GM19463 (cell line): ENCODE measurements at regions not wholly inside any gene's neighbourhood (a gene's known extent, or its start where the extent isn't known, plus 50 kb on each side); places are given as distances from the start of the nearest gene placed in this dataset.
"Not testable (repeated sequence)": the region's sequence is repeated elsewhere in the genome, so short reads cannot be mapped to it uniquely, and the experiment has no call there.

Experiments
- ATAC-seq: cut with Tn5 transposase; IDR thresholded peaks from one replicate; pipeline ENCODE4 v1.9.1; 2021; ENCODE audit warnings: mild to moderate bottlenecking, moderate library complexity; ENCODE audit not compliant: unreplicated experiment

DNA sequence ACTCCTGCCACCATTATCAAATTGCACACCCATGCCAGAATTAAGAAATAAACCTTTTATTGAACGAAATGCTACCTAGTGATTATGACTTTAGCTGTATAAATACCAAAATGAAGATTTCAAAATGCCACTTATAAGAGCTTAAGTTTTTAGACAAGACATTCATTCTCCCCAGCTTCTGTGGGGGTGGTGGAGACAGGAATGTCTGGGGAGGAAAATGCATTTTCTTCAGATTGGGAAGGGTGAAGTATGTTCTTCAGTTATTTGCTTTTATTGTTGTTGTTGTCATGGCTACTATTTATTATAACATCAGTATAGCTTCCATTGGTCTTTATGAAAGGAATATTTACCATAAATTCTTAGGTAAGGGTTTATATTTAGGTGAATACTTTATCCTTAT is 132.7 kb upstream of the GMNC start:
- no peak for ATAC-seq

DNA sequence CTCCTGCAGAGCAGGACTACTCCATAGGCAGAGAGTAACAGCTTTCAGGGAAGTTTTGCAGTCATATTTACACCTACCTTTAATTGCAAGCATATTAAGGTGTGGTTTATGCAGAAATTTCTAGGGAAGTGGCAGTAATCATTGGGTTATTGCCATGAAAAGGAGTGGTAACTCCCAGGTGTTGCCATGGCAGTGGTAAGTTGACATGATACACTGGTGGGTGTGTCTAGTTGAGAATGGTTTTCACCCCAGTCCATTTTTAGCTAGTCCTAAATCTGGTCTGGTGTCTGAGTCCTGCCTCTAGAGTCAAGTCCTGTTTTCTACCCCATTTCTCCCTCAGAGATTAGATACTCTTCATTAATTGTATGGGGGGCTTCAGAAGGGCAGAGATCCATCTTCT is 128.4 kb upstream of the GMNC start:
- no peak for ATAC-seq

DNA sequence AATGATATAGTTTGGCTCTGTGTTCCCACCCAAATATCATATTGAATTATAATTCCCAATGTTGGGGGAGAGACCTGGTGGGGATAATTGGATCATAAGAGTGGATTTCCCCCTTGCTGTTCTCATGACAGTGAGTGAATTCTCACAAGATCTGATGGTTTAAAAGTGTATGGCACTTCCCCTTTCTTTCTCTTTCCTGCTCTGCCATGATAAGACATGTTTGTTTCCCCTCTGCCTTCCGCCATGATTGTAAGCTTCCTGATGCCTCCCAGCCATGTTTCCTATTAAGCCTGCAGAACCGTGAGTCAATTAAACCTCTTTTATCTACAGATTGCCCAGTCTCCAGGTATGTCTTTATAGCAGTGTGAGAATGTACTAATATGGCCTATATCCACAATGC is 126.7 kb upstream of the GMNC start:
- ATAC-seq = no peak

DNA sequence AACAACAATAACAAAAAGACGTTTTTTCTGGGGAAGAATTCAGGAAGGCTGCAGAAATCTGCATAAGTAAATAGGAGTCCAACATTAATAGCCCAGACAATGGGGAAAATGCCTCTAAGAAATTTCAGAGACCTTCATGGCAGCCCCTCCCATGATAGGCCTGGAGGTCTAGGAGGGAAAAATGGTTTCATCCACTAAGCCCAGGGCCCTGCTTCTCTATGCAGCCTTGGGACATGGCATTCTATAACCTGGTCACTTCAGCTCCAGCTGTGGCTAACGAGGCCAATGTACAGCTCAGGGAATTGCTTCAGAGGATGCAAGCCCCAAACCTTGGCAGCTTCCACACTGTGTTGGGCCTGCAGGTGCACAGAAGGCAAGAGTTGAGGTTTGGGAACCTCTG is 125.6 kb upstream of the GMNC start:
- ATAC-seq = no peak

DNA sequence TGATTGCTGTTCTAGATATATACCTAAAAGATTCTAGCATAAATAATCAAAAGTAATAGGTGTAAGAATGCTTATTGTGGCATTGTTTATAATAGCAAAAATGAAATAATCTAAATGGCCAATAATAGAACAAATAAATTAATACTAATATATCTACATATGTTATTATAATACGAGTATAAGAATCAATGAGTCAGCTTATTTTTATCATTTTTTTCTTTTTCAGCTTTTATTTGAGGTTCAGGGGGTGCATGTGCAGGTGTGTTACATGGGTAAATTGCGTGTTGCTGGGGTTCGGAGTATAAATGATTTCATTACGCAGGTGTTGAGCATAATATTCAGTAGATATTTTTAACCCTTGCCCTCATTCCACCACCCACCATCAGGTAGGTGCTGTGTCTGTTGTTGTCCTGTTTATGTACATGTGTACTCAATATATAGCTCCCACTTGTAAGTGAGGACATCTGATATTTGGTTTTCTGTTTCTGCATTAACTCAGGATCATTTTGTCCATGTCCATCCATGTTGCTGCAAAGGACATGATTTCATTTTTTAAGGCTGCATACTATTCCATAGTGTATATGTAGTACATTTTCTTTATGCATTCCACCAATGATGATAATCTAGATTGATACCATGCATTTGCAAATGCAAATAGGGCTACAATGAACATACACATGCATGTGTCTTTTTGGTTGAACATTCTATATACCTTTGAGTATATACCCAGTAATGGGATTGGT is 122.2 kb upstream of the GMNC start:
- ATAC-seq = no peak

DNA sequence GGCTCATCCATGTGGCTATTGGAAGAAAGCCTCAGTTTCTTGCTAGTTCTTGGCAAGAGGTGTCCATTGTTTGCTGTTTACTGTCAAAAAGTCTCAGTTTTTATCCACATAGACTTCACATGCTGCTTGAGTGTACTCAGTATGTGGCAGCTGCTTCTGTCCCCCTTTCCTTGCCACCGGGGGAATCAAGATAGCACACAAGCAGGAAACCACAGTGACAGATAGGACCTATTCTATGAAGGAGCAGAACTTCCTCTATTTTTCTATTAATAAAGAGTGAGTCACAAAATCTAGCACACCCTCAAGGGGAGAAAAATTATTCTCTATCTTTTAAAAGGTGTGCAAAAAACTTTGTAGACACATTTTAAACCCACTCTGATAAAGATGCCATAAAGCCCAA is 121.4 kb upstream of the GMNC start:
- ATAC-seq = no peak

DNA sequence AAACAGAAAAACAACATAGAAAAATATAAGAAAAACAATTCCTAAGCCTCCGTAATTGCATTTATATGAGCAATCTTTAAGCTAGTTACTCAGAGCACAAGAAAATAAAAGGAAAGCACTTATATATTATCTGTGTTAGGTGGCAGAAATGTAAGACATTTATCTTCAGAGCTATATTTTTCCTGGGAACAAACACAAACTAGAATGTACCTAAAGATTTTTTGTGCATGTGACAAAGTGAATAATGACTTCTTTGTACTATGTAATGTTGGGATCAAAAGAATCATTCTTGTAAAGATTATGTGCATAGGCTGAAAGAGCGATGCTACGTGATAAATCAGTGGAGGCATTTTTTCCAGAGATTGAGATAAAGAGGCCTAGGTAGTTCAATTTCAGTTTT is 111.3 kb upstream of the GMNC start:
- no peak for ATAC-seq

DNA sequence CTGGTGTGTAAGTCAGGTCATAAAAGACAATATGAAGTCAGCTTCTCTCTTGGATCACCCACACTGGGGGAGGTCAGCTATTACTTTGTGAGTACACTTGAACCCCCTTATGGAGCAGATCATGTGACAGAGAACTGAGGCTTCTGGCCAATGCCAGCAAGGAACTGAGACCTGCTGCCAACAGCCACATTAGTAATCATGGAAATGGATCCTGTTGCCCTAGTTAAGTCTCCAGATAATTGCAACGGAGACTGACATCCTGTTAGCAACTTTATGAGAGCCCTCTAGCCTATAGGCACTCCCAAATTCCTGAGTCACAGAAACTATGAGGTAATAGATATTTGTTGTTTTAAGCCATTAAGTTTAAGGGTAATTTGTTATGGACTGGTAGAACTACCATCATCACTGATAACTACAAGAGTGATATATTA is 110.4 kb upstream of the GMNC start:
- ATAC-seq = no peak

DNA sequence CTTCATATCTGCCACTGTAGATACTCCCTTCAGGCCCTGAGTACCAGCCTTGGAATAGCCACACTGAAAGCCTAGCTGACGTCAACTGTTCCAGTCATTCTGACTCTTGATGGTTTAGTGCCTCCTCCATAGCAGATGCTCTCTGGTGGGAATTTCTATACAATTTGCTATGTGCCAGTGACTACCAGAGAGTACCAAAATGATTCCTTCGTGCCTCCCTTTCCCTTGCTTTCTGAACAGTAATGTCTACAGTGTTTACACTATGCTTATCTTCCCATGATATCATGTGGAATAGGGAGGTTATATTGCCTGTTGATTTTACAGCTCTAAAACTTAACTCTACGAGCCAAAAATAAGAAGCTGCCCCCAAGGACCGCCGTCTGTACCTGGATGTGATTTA is 109.7 kb upstream of the GMNC start:
- ATAC-seq = no peak

DNA sequence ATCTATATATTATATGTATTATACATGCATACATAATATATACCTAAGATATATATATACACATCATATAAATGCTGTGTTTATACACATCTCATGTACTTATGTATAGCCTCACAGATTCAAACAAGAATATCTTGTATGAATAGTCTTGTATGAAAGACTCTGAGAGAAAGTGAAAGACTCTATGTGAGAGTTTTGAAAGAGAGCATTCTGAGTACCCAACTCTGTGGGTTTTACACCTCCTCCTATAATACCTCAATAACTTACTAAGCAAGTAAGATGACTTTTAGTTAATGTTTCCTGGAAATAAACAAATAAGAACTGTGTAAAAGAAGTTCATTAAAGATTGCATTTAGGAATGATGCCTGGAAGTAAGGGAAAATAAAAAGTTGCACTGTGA is 108.1 kb upstream of the GMNC start:
- no peak for ATAC-seq

DNA sequence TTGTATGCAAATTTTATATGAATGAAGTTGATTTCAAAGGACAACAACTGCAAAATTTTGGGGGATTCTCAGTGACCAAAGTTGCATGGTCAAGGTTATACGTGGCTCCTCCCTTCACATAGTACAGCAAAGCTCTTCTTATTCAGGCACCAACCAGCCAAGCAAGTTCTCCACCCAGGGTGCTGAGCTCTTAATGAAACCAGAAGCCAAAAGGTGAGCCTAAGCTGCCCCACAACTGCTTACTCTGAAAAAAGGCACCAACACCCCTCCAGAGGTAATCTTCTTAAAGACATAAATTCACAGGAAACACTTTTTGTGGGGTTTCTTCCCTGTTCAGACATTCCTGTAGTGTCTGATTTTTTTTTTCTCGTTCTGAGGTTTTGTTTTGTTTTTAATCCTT is 106.1 kb upstream of the GMNC start:
- no peak for ATAC-seq

DNA sequence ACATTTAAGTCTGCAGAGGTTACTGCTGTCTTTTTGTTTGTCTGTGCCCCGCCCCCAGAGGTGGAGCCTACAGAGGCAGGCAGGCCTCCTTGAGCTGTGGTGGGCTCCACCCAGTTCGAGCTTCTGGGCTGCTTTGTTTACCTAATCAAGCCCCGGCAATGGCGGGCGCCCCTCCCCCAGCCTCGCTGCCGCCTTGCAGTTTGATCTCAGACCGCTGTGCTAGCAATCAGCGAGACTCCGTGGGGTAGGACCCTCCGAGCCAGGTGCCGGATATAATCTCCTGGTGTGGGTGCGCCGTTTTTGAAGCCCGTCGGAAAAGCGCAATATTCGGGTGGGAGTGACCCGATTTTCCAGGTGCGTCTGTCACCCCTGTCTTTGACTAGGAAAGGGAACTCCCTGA is 102.4 kb upstream of the GMNC start:
- not testable (repeated sequence) for ATAC-seq

DNA sequence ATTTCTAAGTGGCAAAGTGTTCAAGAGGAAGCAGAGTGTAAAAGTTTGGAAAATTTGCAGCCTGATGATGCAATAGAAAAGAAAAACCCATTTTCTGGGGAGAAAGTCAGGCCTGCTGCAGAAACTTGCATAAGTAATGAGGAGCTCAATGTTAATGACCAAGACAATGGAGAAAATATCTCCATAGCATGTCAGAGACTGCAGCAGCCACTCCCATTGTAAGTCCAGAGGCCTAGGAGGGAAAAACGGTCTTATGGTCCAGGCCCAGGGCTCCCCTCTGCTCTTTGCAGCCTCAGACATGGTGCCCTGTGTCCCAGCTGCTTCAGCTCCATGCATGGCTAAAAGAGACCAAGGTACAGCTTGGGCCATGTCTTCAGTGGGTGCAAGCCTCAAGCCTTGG is 96.6 kb upstream of the GMNC start:
- ATAC-seq = no peak

DNA sequence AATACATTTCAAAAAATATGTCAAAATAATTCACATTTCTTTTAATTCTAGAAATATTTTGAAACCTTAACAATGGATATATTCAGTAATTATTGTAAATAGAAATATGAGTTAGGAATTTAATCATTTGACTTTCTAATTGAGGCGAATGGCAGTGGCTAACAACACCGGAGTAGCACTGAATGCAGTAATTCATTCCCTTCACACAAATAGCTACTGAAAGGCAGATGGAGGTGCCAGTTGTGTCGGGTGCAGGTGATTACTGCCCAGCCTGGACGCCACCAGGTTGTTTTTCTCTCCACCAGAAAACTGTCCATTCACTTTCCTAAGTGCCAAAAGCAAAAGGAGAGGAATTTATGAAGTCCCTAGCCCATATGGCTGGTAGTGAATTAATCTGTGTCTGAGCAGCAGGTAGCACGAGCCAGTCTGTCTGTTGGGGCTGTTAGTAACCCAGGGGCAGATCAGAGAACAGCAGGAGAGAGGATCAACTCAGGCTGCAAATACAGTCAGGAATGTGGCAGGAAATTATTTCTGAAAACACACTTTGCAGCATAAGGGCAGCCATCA is 79.3 kb upstream of the GMNC start:
- ATAC-seq = no peak

DNA sequence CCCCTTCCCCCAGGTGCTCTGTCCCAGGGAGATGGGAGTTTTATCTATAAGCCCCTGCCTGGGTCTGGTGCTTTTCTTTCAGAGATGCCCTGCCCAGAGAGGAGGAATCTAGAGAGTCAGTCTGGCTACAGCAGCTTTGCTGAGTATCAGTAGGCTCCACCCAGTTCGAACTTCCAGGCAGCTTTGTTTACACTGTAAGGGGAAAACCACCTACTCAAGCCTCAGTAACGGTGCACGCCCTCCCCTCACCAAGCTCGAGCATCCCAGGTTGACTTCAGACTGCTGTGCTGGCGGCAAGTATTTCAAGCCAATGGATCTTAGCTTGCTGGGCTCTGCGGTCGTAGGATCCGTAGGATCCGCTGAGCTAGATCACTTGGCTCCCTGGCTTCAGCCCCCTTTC is 72.1 kb upstream of the GMNC start:
- ATAC-seq = not testable (repeated sequence)

DNA sequence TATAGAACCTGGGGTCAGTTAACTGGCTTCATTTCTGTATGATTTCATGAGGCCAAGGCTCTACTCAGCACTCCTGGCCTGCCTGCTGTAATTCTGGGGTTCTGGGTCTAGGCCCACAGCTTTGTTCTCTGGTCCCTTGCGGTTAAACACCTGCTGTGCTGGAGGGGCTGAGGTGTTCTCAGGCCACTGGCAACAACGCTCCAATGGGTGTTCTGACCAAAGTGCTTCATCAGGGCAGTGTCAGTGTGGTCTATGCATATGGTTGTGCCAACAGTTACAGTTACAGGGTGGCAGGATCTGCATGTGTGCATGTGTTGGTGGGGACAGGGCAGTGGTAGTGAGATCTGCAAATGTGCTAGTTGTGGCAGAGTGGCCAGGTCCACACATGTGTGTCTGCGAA is 64.1 kb upstream of the GMNC start:
- no peak for ATAC-seq

DNA sequence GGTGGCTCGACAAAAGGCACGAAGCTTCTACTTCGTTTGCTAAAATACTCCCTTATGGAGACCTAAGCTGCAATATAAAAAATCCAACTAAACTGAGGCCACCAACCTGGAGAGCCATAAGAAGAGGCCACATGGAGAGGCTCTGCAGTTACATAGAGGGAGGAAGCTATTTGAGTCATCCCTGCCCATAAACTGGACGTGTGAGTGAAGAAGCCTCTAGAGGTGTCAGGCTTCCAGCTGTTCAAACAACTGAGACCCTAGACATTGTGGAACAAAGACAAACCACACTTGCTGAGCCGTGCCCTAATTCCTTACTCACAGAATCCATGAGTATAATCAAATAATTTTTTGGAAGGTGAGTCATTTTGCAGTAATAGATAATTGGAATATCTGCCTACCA is 50.2 kb upstream of the GMNC start:
- no peak for ATAC-seq
